Left renal cortex interstitium (tissue), 4 donors: ENCODE measurements at regions not wholly inside any gene's neighbourhood (a gene's known extent, or its start where the extent isn't known, plus 50 kb on each side); places are given as distances from the start of the nearest gene placed in this dataset.

Source experiments
- DNase-seq, 4 donors: peaks; one replicate each; pipeline ENCODE4 v3.0.0-alpha.2; 2013; ENCODE audit warnings: low read depth in 4 of 4, low spot score in 2 of 4, missing footprints in 1 of 4

DNA sequence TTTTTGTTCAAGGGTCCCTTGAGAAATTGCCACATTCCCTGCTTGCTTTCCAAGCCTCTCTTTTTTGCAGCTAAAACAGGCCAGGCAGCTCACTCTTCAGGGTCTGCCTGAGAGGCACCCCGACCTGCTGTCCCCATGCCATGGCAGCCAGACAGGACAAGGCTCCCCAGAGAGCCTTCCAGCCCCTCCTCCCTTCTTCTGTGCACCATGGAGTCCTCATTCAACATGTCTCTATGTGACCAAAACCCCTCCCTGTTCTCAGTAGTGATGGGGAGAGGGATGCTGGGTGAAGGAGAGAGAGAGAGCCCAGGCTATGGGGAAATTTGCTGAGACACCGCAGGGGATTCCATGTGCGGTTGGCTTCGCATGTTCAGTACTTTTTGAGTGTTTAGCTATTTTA lies 384.2 kb upstream of the ZNF507 start:
- no peak for DNase-seq

GRCh38 chr19:31961667-31962066 lies 383.7 kb upstream of the ZNF507 start:
- DNase-seq = no peak

GRCh38 chr19:31962561-31962996 lies 382.8 kb upstream of the ZNF507 start:
- DNase-seq = peak; percentile 57 to 74 (median 66)

GRCh38 chr19:31963746-31964145 lies 381.7 kb upstream of the ZNF507 start:
- no peak for DNase-seq

GRCh38 chr19:31969016-31969415 lies 376.4 kb upstream of the ZNF507 start:
- no peak for DNase-seq

GRCh38 chr19:31970027-31970461 lies 375.4 kb upstream of the ZNF507 start:
- DNase-seq = no peak

- no peak for DNase-seq
These were observed 371.1 kb upstream of the ZNF507 start for GRCh38 chr19:31974290-31974689.

GRCh38 chr19:31974941-31975340 lies 370.5 kb upstream of the ZNF507 start:
- no peak for DNase-seq

- DNase-seq = no peak
These were observed 369.9 kb upstream of the ZNF507 start for GRCh38 chr19:31975461-31975860.

DNA sequence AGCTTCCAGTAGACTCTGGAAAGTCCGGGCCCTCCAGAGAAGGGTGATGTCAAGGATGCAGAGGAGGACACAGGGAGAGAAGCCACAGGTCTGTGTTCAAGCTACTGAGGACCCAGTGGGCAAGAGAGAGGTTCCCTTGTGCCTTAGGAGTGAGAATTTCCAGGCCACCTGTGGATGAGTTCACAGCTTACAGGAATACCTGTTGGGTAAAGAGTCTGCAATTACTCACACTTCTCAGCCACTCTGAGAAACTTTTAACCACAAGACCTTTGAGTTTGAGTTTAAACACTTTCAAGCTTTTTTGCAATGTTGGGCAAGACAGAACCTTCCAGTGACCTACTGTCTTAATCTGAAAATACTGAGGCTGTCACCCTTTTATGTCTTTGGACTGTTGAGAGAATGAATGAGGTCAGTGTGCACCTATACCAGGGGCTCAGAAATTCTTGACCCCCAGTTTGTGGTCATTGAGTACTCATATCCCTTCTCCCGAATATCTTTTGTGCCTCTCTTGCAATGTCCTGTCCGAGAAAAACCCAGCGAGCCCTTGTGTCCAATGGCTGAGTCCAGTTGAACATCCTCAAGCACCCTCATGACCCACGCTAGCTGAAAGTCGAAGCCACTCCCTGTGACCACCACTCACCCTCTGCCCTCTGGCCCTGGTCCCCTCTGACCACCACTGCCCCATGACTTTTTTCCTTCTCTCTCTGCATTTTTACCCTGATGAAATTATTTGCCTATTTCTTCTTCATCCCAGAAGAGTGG lies 368.5 kb upstream of the ZNF507 start:
- no peak for DNase-seq

DNA sequence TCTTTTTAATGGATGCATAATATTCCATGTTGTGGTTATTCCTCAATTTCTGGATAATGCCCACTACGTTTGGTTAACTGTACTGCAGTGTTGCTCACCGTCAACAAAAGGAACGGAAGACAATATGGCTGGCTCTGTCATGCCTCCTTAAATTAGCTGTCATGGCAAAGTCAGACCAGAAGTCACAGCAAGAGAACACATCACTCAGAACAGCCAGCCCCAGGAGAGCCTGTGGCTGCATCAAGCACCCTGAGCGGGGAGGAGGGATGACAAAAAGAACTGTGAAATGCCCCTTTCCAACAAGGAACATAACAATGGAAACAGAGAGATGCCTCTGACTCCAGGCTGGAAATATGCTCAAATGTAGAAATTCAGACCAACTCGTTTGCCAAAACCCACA lies 366.0 kb upstream of the ZNF507 start:
- no peak for DNase-seq

DNA sequence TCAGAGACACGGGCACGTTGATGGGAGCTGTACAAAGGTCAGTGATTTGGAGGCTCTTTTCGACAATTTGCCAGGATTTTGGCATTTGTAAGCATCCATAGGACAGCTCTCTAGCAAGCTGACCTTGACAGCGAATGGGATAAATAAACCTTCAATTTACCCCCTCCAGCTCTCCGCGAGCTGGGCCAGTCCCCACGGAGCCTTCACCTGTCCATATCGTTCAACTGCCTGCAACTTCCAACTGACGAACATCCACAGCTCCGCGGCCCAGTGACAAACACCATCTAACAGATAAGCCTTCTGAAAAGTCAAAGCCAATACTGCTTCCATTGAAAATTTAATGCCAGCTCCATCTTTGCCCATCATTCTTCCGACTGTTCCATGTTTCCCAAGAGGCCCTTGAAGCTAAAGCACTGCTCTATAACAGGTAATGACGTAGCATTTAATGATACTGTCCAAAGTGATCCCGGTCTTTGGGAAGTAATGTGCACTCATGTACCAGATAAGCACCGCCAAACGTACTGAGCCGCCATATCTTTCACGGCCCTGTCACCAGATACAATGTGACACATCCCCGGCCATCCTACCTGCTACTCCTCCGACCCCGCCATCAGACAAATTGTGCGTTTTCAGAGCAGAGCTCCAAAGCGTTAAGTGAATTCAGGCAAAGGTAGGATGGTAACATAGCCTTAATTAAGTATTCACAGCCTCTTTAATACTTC lies 365.3 kb upstream of the ZNF507 start:
- no peak for DNase-seq

GRCh38 chr19:31980796-31981195 lies 364.6 kb upstream of the ZNF507 start:
- no peak for DNase-seq

- no peak for DNase-seq
These were observed 363.9 kb upstream of the ZNF507 start for GRCh38 chr19:31981545-31981944.

- DNase-seq = no peak
These were observed 361.8 kb upstream of the ZNF507 start for GRCh38 chr19:31983647-31984046.

GRCh38 chr19:31985001-31985605 lies 360.3 kb upstream of the ZNF507 start:
- no peak for DNase-seq

GRCh38 chr19:31986951-31987350 lies 358.5 kb upstream of the ZNF507 start:
- no peak for DNase-seq

GRCh38 chr19:31988256-31988655 lies 357.2 kb upstream of the ZNF507 start:
- DNase-seq = no peak

DNA sequence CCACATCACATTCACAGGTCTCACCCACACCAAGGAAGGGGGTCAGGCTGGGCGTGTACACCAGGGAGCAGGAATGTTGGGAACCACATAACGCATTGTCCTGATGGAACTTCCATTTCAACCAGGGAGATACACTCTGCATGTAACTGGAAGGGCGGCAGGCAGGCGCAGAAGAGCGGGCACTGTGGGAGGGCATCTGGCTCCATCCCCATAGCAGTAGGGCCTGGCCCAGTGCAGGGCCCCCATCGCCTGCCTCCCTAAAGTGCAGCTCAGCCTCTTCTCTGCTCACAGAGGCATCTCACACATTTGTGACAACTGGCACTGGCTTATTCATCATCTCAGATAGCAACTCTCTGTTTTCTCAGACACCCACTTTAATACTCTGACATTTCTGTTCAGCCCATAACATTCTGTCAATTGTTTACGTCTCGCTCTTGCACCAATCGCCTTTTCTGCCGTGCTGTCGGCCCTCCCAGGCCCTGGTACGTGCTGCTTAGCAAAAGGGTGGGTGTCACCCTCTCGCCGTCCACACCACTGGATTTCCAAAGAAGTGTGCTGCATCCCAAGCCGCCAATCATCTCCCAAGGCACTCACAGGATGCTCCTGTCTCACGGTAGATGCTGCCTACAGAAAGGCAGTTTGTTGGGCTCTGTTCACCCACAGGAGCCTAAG lies 353.3 kb upstream of the ZNF507 start:
- no peak for DNase-seq

DNA sequence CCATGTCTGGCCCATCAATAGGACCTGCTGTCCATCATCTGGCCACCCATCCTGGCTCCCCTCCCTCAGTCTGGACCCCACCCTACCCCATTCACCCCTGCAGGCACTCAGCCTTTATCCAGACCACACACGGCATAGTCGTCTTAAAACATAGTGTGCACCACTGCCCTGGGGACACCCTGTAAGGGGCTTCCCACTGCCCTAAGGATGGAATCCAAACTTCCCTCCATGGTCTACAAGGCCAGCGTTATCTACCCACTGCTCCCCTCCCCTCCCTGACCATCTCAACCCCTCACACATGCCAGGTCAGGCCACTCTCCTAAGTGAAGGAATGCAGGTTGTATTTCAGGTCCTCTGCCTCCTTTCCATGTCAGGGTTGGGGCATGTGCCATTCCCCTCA lies 352.7 kb upstream of the ZNF507 start:
- DNase-seq = no peak

GRCh38 chr19:31995546-31995945 lies 349.9 kb upstream of the ZNF507 start:
- DNase-seq = no peak
